Right lobe of liver (tissue), 6 donors: ENCODE measurements at regions not wholly inside any gene's neighbourhood (a gene's known extent, or its start where the extent isn't known, plus 50 kb on each side); places are given as distances from the start of the nearest gene placed in this dataset.

ENCODE experiments used
- ATAC-seq, 4 donors: fragments of 200-7000 bp; cut with Tn5 transposase; one replicate each; pipeline ENCODE4 v1.9.1; 2020; ENCODE audit warnings: mild to moderate bottlenecking in 4 of 4, moderate library complexity in 4 of 4
- DNase-seq, 3 donors: peaks; one replicate each; pipeline ENCODE4 v3.0.0-alpha.2; 2020
- H3K27ac ChIP-seq, 3 donors: fragments of 200-600 bp; one replicate each; pipeline ENCODE4 v1.8.0; 2022
- H3K27me3 ChIP-seq, 2 donors: fragments of 200-600 bp; one replicate each; pipeline ENCODE4 v1.8.0; 2022
- H3K36me3 ChIP-seq, 4 donors: fragments of 200-600 bp; sonication (generic) in 1 of 4; one replicate each; pipeline versions ENCODE4 v1.5.1 to v1.8.0; 2017 to 2022; ENCODE audit warnings: control low read depth in 1 of 4
- H3K4me1 ChIP-seq, 4 donors: fragments of 200-600 bp; sonication (generic) in 1 of 4; one replicate each; pipeline versions ENCODE4 v1.5.1 to v1.8.0; 2017 to 2022; ENCODE audit warnings: control low read depth in 1 of 4
- H3K4me3 ChIP-seq, 3 donors: fragments of 200-600 bp; one replicate each; pipeline ENCODE4 v1.8.0; 2022
- H3K9me3 ChIP-seq, 4 donors: fragments of 200-600 bp; sonication (generic) in 1 of 4; one replicate each; pipeline versions ENCODE4 v1.5.1 to v1.8.0; 2017 to 2022; ENCODE audit warnings: control low read depth in 1 of 4
- CTCF ChIP-seq, 4 donors: fragments of 200-600 bp in 3 of 4; fragments of 450-650 bp in 1 of 4; IDR thresholded peaks; one replicate each; pipeline versions ENCODE4 v1.5.1 to v1.8.0; 2016 to 2022; ENCODE audit warnings: antibody characterized with exemption in 4 of 4, mild to moderate bottlenecking in 2 of 4
- POLR2A ChIP-seq: fragments of 450-650 bp; IDR thresholded peaks from one replicate; pipeline ENCODE4 v1.6.1; 2017; ENCODE audit warnings: antibody characterized with exemption, mild to moderate bottlenecking
- WGBS: methylation state at CpG from one replicate; pipeline ENCODE4 v1.1.6; 2018; ENCODE audit warnings: low coverage, low lambda C conversion rate; ENCODE audit not compliant: insufficient coverage; ENCODE audit errors: missing lambda C conversion rate; 5-methylcytosine and 5-hydroxymethylcytosine counted together
- intact Hi-C, 2 donors: fragments of 100-400 bp; cut with DNase I; formaldehyde crosslinking; loops; one replicate each; pipeline versions ENCODE4 v1.11.2 to v1.14.1; 2022
- donor health status: DM: no; HTN: yes; CAD: no.
- donor health status: DM: no; HTN: no; CAD: no.
- donor health status: DM: no; HTN: no; CAD: no.
- donor health status: DM: no; HTN: yes; CAD: no.
- donor health status: DM: no; HTN: yes; CAD: no.

GRCh38 chr5:57055731-57056130 lies 103.8 kb upstream of the MIER3 start:
- TF ChIP-seq POLR2A (no peak), CTCF (IDR thresholded peaks at IDR 0.05) (no peak)

GRCh38 chr5:57063773-57064172 lies 110.1 kb upstream of the GPBP1 start:
- peak; percentile 33 to 78 (median 70) for ATAC-seq
- no peaks in the 10 kb centered on the region for H3K9me3 ChIP-seq
- TF ChIP-seq CTCF (IDR thresholded peaks at IDR 0.05) (no peak), POLR2A (no peak)
- intact Hi-C loops, result no loop called here
- H3K27ac ChIP-seq, result no peak overlapping the region
- no peak overlapping the region for H3K4me3 ChIP-seq
- DNase-seq, result peak in 1 of 3 donors; percentile 46
- no peaks in the 10 kb centered on the region for H3K36me3 ChIP-seq
- H3K27me3 ChIP-seq, result no peaks in the 10 kb centered on the region
- 61% methylated on average over 2 of the region's 2 CpGs for WGBS
- H3K4me1 ChIP-seq, result no peaks in the 10 kb centered on the region

More at GRCh38 chr5:57055731-57056130, 103.8 kb upstream of the MIER3 start:
- no peak overlapping the region for H3K4me3 ChIP-seq
- DNase-seq (no peak), ATAC-seq (no peak)
- intact Hi-C loops, result no loop called here
- WGBS, result 50% methylated on average over 1 of the region's 1 CpG
- no peaks in the 10 kb centered on the region for H3K4me1 ChIP-seq
- H3K9me3 ChIP-seq, result no peaks in the 10 kb centered on the region
- no peak overlapping the region for H3K27ac ChIP-seq
- no peaks in the 10 kb centered on the region for H3K36me3 ChIP-seq
- no peaks in the 10 kb centered on the region for H3K27me3 ChIP-seq

- TF ChIP-seq POLR2A, result no peak
- ATAC-seq, result no peak
- intact Hi-C loops, result no loop called here
- Histone ChIP-seq H3K4me3 (no peak overlapping the region), H3K27me3 (no peaks in the 10 kb centered on the region), H3K36me3 (no peaks in the 10 kb centered on the region), H3K27ac (no peak overlapping the region), H3K4me1 (no peaks in the 10 kb centered on the region), H3K9me3 (no peaks in the 10 kb centered on the region)
- no peak for DNase-seq
- whole genome bisulfite sequencing, result 75% methylated on average over 6 of the region's 6 CpGs
Observed at GRCh38 chr5:57066924-57067596, 106.8 kb upstream of the GPBP1 start.

GRCh38 chr5:57067597-57067924 lies 106.3 kb upstream of the GPBP1 start:
- Histone ChIP-seq H3K27ac (no peak overlapping the region), H3K27me3 (no peaks in the 10 kb centered on the region), H3K4me1 (no peaks in the 10 kb centered on the region), H3K4me3 (no peak overlapping the region), H3K9me3 (no peaks in the 10 kb centered on the region), H3K36me3 (no peaks in the 10 kb centered on the region)
- ATAC-seq, result no peak
- TF ChIP-seq CTCF (IDR thresholded peaks at IDR 0.05) (no peak), POLR2A (no peak)
- DNase-seq, result no peak
- intact Hi-C loops, result no loop called here

GRCh38 chr5:57069115-57069835 lies 104.6 kb upstream of the GPBP1 start:
- H3K4me1 ChIP-seq, result no peaks in the 10 kb centered on the region
- ATAC-seq (no peak), DNase-seq (no peak)
- H3K9me3 ChIP-seq, result no peaks in the 10 kb centered on the region
- TF ChIP-seq POLR2A (no peak), CTCF (IDR thresholded peaks at IDR 0.05) (no peak)
- 63% methylated on average over 6 of the region's 6 CpGs for WGBS
- no peaks in the 10 kb centered on the region for H3K36me3 ChIP-seq
- no peak overlapping the region for H3K27ac ChIP-seq
- no peak overlapping the region for H3K4me3 ChIP-seq
- no peaks in the 10 kb centered on the region for H3K27me3 ChIP-seq
- intact Hi-C loops, result no loop called here
